Neural cell (in vitro differentiated cells): ENCODE measurements at regions not wholly inside any gene's neighbourhood (a gene's known extent, or its start where the extent isn't known, plus 50 kb on each side); places are given as distances from the start of the nearest gene placed in this dataset.

Experiments
- H2AFZ ChIP-seq: fragments of 200-600, 300-800 bp; sonication (generic), shearing (Covaris generic); 2 replicates; pipeline ENCODE4 v1.6.0; 2014; ENCODE audit warnings: low read depth, mild to moderate bottlenecking, antibody characterized with exemption, low read length, moderate library complexity
- H3F3A ChIP-seq: fragments of 200-600 bp; shearing (Covaris generic); 2 replicates; pipeline ENCODE4 v1.6.1; 2016; ENCODE audit warnings: mild to moderate bottlenecking, moderate library complexity, mixed read lengths, antibody characterized with exemption, low read length; ENCODE audit not compliant: insufficient read depth, poor library complexity, severe bottlenecking
- H3K27ac ChIP-seq: fragments of 200-600, 300-800 bp; sonication (generic), shearing (Covaris generic); 2 replicates; pipeline ENCODE4 v1.5.1; 2014; ENCODE audit warnings: mild to moderate bottlenecking, low read length, moderate library complexity
- H3K27me3 ChIP-seq: fragments of 300-800, 200-600 bp; sonication (generic), shearing (Covaris generic); 2 replicates; pipeline ENCODE4 v1.6.0; 2014; ENCODE audit warnings: mild to moderate bottlenecking, low read depth, low read length, moderate library complexity; ENCODE audit not compliant: insufficient read depth
- H3K36me3 ChIP-seq: fragments of 300-800, 200-600 bp; sonication (generic), shearing (Covaris generic); 2 replicates; pipeline ENCODE4 v1.5.1; 2014; ENCODE audit warnings: mild to moderate bottlenecking, antibody characterized with exemption, low read length, moderate library complexity; ENCODE audit not compliant: insufficient read depth
- H3K4me2 ChIP-seq: fragments of 300-800, 200-600 bp; sonication (generic), shearing (Covaris generic); 2 replicates; pipeline ENCODE4 v1.6.0; 2014; ENCODE audit warnings: mild to moderate bottlenecking, low read length
- H3K4me3 ChIP-seq: fragments of 300-800, 200-600 bp; sonication (generic), shearing (Covaris generic); 2 replicates; pipeline ENCODE4 v1.5.1; 2014; ENCODE audit warnings: mild to moderate bottlenecking, low read length, moderate library complexity
- H3K79me2 ChIP-seq: fragments of 200-600 bp; shearing (Covaris generic); replicated peaks from 2 replicates; pipeline ENCODE4 v1.6.0; 2014; ENCODE audit warnings: mild to moderate bottlenecking, low read length, moderate library complexity; ENCODE audit not compliant: insufficient read depth
- H3K9ac ChIP-seq: fragments of 300-800, 200-600 bp; sonication (generic), shearing (Covaris generic); 2 replicates; pipeline ENCODE4 v1.6.1; 2016; ENCODE audit warnings: mild to moderate bottlenecking, low read length, mixed read lengths
- H3K9me2 ChIP-seq: fragments of 200-600 bp; shearing (Covaris generic); 2 replicates; pipeline ENCODE4 v1.6.1; 2016; ENCODE audit warnings: mild to moderate bottlenecking, low read length, mixed read lengths; ENCODE audit not compliant: insufficient read depth
- H3K9me3 ChIP-seq: fragments of 200-600, 300-800 bp; sonication (generic), shearing (Covaris generic); 2 replicates; pipeline ENCODE4 v1.6.1; 2016; ENCODE audit warnings: mild to moderate bottlenecking, mixed run types, low read length, moderate library complexity, mixed read lengths
- H4K20me1 ChIP-seq: fragments of 200-600 bp; shearing (Covaris generic); 2 replicates; pipeline ENCODE4 v1.6.1; 2016; ENCODE audit warnings: mild to moderate bottlenecking, mixed run types; ENCODE audit not compliant: insufficient read depth
- EP300 ChIP-seq: fragments of 450-650 bp; conservative IDR thresholded peaks from 2 replicates; pipeline ENCODE4 v1.6.1; 2014; ENCODE audit warnings: antibody characterized with exemption, mild to moderate bottlenecking, moderate library complexity; ENCODE audit not compliant: poor library complexity, severe bottlenecking
- EZH2 ChIP-seq: fragments of 200-600, 300-800 bp; shearing (Covaris generic), sonication (generic); IDR thresholded peaks from 2 replicates; pipeline ENCODE4 v1.6.1; 2014; ENCODE audit warnings: antibody characterized with exemption, low read length, borderline replicate concordance, mild to moderate bottlenecking; ENCODE audit not compliant: insufficient read depth, poor library complexity, severe bottlenecking
- MXI1 ChIP-seq: fragments of 450-650 bp; conservative IDR thresholded peaks from 2 replicates; pipeline ENCODE4 v1.6.1; 2014; ENCODE audit warnings: antibody characterized with exemption, mild to moderate bottlenecking; ENCODE audit not compliant: poor library complexity, severe bottlenecking
- POLR2AphosphoS5 ChIP-seq: IDR thresholded peaks from 2 replicates; pipeline ENCODE4 v1.6.1; 2012
- RAD21 ChIP-seq: fragments of 450-650 bp; conservative IDR thresholded peaks from 2 replicates; pipeline ENCODE4 v1.6.1; 2014; ENCODE audit warnings: antibody characterized with exemption, mild to moderate bottlenecking, moderate library complexity
- SMC3 ChIP-seq: fragments of 450-650 bp; conservative IDR thresholded peaks from 2 replicates; pipeline ENCODE4 v1.6.1; 2014; ENCODE audit warnings: antibody characterized with exemption, mild to moderate bottlenecking, moderate library complexity; ENCODE audit not compliant: poor library complexity
- TAF1 ChIP-seq: IDR thresholded peaks from 2 replicates; pipeline ENCODE4 v1.6.1; 2012; ENCODE audit warnings: low read depth
- TF ChIP-seq, protein P1 (sequence below): IDR thresholded peaks from 2 replicates; pipeline ENCODE4 v1.6.1; 2012; ENCODE audit warnings: borderline replicate concordance
- TF ChIP-seq, protein P2 (sequence below): fragments of 450-650 bp; IDR thresholded peaks from 2 replicates; pipeline ENCODE4 v1.5.1; 2014; ENCODE audit warnings: antibody characterized with exemption, mild to moderate bottlenecking, moderate library complexity; ENCODE audit not compliant: poor library complexity, severe bottlenecking

DNA sequence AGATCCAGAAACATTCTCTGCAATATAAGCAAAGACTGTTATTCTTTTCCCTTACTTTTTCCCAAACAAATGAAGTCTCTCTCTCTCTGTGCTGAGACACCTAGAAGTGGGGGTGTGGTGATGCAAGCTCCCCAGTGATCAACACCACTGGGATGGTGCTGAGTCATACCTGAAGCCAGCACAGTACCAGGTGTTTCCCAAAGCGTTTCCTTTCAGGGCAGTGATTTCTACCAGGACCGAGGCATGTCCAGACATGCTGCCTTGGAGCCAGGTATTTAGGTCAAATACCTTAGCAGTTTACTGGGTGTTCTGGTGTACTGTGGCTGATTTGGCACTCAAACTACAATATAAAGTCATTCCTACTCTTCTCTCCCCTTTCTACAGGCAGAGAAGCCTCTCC lies 726.5 kb downstream of the FAM133A start:
- Histone ChIP-seq H3K9me3 (no peaks in the 10 kb centered on the region), H3K4me3 (no peak overlapping the region), H3K9ac (no peak overlapping the region), H3K27ac (no peak overlapping the region), H3K27me3 (no peaks in the 10 kb centered on the region), H3K36me3 (no peaks in the 10 kb centered on the region), H3F3A (no peaks in the 10 kb centered on the region), H4K20me1 (no peaks in the 10 kb centered on the region), H3K9me2 (no peaks in the 10 kb centered on the region), H2AFZ (no peak overlapping the region), H3K4me2 (no peak overlapping the region), H3K79me2 (no peaks in the 10 kb centered on the region)
- TF ChIP-seq POLR2AphosphoS5, result no peak
- TF ChIP-seq, protein P1, sequence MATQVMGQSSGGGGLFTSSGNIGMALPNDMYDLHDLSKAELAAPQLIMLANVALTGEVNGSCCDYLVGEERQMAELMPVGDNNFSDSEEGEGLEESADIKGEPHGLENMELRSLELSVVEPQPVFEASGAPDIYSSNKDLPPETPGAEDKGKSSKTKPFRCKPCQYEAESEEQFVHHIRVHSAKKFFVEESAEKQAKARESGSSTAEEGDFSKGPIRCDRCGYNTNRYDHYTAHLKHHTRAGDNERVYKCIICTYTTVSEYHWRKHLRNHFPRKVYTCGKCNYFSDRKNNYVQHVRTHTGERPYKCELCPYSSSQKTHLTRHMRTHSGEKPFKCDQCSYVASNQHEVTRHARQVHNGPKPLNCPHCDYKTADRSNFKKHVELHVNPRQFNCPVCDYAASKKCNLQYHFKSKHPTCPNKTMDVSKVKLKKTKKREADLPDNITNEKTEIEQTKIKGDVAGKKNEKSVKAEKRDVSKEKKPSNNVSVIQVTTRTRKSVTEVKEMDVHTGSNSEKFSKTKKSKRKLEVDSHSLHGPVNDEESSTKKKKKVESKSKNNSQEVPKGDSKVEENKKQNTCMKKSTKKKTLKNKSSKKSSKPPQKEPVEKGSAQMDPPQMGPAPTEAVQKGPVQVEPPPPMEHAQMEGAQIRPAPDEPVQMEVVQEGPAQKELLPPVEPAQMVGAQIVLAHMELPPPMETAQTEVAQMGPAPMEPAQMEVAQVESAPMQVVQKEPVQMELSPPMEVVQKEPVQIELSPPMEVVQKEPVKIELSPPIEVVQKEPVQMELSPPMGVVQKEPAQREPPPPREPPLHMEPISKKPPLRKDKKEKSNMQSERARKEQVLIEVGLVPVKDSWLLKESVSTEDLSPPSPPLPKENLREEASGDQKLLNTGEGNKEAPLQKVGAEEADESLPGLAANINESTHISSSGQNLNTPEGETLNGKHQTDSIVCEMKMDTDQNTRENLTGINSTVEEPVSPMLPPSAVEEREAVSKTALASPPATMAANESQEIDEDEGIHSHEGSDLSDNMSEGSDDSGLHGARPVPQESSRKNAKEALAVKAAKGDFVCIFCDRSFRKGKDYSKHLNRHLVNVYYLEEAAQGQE, result no peak
- no peak for TF ChIP-seq EZH2
- TF ChIP-seq MXI1, result no peak
- no peak for TF ChIP-seq EP300
- TF ChIP-seq RAD21, result no peak
- TF ChIP-seq SMC3, result no peak
- TF ChIP-seq, protein P2, sequence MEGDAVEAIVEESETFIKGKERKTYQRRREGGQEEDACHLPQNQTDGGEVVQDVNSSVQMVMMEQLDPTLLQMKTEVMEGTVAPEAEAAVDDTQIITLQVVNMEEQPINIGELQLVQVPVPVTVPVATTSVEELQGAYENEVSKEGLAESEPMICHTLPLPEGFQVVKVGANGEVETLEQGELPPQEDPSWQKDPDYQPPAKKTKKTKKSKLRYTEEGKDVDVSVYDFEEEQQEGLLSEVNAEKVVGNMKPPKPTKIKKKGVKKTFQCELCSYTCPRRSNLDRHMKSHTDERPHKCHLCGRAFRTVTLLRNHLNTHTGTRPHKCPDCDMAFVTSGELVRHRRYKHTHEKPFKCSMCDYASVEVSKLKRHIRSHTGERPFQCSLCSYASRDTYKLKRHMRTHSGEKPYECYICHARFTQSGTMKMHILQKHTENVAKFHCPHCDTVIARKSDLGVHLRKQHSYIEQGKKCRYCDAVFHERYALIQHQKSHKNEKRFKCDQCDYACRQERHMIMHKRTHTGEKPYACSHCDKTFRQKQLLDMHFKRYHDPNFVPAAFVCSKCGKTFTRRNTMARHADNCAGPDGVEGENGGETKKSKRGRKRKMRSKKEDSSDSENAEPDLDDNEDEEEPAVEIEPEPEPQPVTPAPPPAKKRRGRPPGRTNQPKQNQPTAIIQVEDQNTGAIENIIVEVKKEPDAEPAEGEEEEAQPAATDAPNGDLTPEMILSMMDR, result no peak
- no peak for TF ChIP-seq TAF1

- no peaks in the 10 kb centered on the region for H4K20me1 ChIP-seq
- no peaks in the 10 kb centered on the region for H3K9me3 ChIP-seq
- no peak overlapping the region for H3K9ac ChIP-seq
- H3K27ac ChIP-seq, result no peak overlapping the region
- no peaks in the 10 kb centered on the region for H3F3A ChIP-seq
- no peaks in the 10 kb centered on the region for H3K79me2 ChIP-seq
- H2AFZ ChIP-seq, result no peak overlapping the region
- H3K9me2 ChIP-seq, result no peaks in the 10 kb centered on the region
- no peak for TF ChIP-seq EP300
- H3K36me3 ChIP-seq, result no peaks in the 10 kb centered on the region
- H3K4me2 ChIP-seq, result no peak overlapping the region
- H3K27me3 ChIP-seq, result no peaks in the 10 kb centered on the region
- no peak overlapping the region for H3K4me3 ChIP-seq
These were observed 727.4 kb downstream of the FAM133A start for GRCh38 chrX:94401426-94401825.

GRCh38 chrX:94414746-94415145 lies 740.7 kb downstream of the FAM133A start:
- no peak for TF ChIP-seq EZH2
- no peak for TF ChIP-seq RAD21
- TF ChIP-seq MXI1, result no peak
- TF ChIP-seq EP300, result no peak
- Histone ChIP-seq H3K4me3 (no peak overlapping the region), H4K20me1 (no peaks in the 10 kb centered on the region), H3K27me3 (no peaks in the 10 kb centered on the region), H3K4me2 (no peak overlapping the region), H3K9me3 (no peaks in the 10 kb centered on the region), H3K9me2 (no peaks in the 10 kb centered on the region), H3K9ac (no peak overlapping the region), H3K36me3 (no peaks in the 10 kb centered on the region), H3F3A (no peaks in the 10 kb centered on the region), H3K79me2 (no peaks in the 10 kb centered on the region), H2AFZ (no peak overlapping the region), H3K27ac (no peak overlapping the region)
